Nephron progenitor cell (in vitro differentiated cells): ENCODE measurements at regions not wholly inside any gene's neighbourhood (a gene's known extent, or its start where the extent isn't known, plus 50 kb on each side); places are given as distances from the start of the nearest gene placed in this dataset.

Source experiments
- DNase-seq: peaks from one replicate; pipeline ENCODE4 v3.0.0; 2021
- H3K27ac Mint-ChIP-seq: 2 replicates; pipeline ENCODE4 v1.8.0; 2021; ENCODE audit warnings: mild to moderate bottlenecking, moderate library complexity, mixed read lengths
- H3K27me3 Mint-ChIP-seq: 2 replicates; pipeline ENCODE4 v1.8.0; 2021; ENCODE audit warnings: mild to moderate bottlenecking, low read depth, mixed read lengths; ENCODE audit not compliant: poor library complexity
- H3K36me3 Mint-ChIP-seq: 2 replicates; pipeline ENCODE4 v1.8.0; 2021; ENCODE audit warnings: low read depth, mixed read lengths
- H3K4me1 Mint-ChIP-seq: 2 replicates; pipeline ENCODE4 v1.8.0; 2021; ENCODE audit warnings: mixed read lengths
- H3K4me3 Mint-ChIP-seq: 2 replicates; pipeline ENCODE4 v1.8.0; 2021; ENCODE audit warnings: mild to moderate bottlenecking, moderate library complexity, mixed read lengths
- H3K9me3 Mint-ChIP-seq: 2 replicates; pipeline ENCODE4 v1.8.0; 2021; ENCODE audit warnings: mild to moderate bottlenecking, moderate library complexity, mixed read lengths
- TF ChIP-seq, protein P1 (sequence below): fragments of 200-600 bp; sonication (generic); IDR thresholded peaks from 2 replicates; pipeline ENCODE4 v1.5.0; 2021; ENCODE audit warnings: antibody characterized with exemption

DNA sequence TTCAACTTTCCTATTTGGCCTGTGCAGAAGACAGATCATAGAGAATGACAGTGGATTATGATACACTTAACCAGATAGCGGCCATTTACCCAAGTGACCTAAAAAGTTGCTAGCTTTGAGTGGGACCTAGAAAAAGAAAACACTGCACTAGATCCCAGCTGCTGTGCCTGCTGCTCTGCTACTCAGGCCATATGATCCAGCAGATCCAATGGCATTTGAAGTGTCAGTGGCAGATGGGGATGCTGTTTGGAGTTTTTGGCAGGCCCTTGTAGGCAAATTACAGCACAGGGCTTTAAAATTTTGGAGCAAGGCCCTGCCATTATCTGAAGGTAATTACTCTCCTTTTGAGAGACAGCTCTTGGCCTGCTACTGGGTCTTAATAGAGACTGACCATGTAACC is 74.0 kb upstream of the KCNE2 start:
- H3K4me1 Mint-ChIP-seq = no peaks in the 10 kb centered on the region
- H3K4me3 Mint-ChIP-seq = no peak overlapping the region
- no peak overlapping the region for H3K27ac Mint-ChIP-seq
- no peak for DNase-seq
- TF ChIP-seq, protein P1, sequence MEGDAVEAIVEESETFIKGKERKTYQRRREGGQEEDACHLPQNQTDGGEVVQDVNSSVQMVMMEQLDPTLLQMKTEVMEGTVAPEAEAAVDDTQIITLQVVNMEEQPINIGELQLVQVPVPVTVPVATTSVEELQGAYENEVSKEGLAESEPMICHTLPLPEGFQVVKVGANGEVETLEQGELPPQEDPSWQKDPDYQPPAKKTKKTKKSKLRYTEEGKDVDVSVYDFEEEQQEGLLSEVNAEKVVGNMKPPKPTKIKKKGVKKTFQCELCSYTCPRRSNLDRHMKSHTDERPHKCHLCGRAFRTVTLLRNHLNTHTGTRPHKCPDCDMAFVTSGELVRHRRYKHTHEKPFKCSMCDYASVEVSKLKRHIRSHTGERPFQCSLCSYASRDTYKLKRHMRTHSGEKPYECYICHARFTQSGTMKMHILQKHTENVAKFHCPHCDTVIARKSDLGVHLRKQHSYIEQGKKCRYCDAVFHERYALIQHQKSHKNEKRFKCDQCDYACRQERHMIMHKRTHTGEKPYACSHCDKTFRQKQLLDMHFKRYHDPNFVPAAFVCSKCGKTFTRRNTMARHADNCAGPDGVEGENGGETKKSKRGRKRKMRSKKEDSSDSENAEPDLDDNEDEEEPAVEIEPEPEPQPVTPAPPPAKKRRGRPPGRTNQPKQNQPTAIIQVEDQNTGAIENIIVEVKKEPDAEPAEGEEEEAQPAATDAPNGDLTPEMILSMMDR = no peak
- H3K9me3 Mint-ChIP-seq = peaks cover 48% of the 10 kb centered on the region
- peaks cover 4% of the 10 kb centered on the region for H3K27me3 Mint-ChIP-seq
- H3K36me3 Mint-ChIP-seq = peaks cover 40% of the 10 kb centered on the region

DNA sequence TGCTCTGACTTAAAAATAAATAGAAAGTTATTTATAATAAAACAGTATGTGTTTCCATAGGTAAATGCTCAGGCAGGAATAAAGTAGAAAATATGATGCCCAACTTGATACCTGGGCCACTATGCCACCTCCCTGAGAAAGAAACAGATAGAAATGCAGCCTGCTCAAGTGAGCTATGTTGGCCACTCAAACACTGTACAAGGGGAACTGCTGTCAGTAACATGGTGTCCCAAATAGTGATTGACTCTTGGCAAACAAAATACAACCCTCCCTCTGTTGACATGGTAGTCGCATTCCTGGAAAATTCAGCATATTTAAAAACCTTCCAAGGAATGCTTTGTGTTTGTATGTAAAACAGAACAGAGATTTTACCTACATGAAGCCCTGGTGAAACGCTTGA is 66.9 kb upstream of the KCNE2 start:
- TF ChIP-seq, protein P1 = no peak
- H3K9me3 Mint-ChIP-seq = no peaks in the 10 kb centered on the region
- H3K27ac Mint-ChIP-seq = no peak overlapping the region
- no peaks in the 10 kb centered on the region for H3K27me3 Mint-ChIP-seq
- DNase-seq = no peak
- no peak overlapping the region for H3K4me3 Mint-ChIP-seq
- peaks cover 12% of the 10 kb centered on the region for H3K36me3 Mint-ChIP-seq
- peaks cover 6% of the 10 kb centered on the region for H3K4me1 Mint-ChIP-seq

- Mint-ChIP-seq H3K27me3 (no peaks in the 10 kb centered on the region), H3K4me3 (no peak overlapping the region)
These were observed 65.2 kb upstream of the KCNE2 start for GRCh38 chr21:34298534-34299167.

GRCh38 chr21:34299168-34299539 is 64.7 kb upstream of the KCNE2 start:
- no peaks in the 10 kb centered on the region for H3K27me3 Mint-ChIP-seq

More at GRCh38 chr21:34298534-34299167, 65.2 kb upstream of the KCNE2 start:
- H3K27ac Mint-ChIP-seq = peak overlapping the region; percentile 36
- peaks cover 6% of the 10 kb centered on the region for H3K4me1 Mint-ChIP-seq
- H3K36me3 Mint-ChIP-seq = peaks cover 12% of the 10 kb centered on the region
- no peaks in the 10 kb centered on the region for H3K9me3 Mint-ChIP-seq
- TF ChIP-seq, protein P1 = no peak
- no peak for DNase-seq

GRCh38 chr21:34302521-34302920 is 61.3 kb upstream of the KCNE2 start:
- TF ChIP-seq, protein P1 = no peak
- Mint-ChIP-seq H3K27ac (no peak overlapping the region), H3K27me3 (no peaks in the 10 kb centered on the region), H3K4me1 (peaks cover 6% of the 10 kb centered on the region), H3K36me3 (peaks cover 12% of the 10 kb centered on the region), H3K9me3 (no peaks in the 10 kb centered on the region), H3K4me3 (no peak overlapping the region)
- DNase-seq = no peak

More at GRCh38 chr21:34299168-34299539, 64.7 kb upstream of the KCNE2 start:
- no peaks in the 10 kb centered on the region for H3K9me3 Mint-ChIP-seq
- H3K4me3 Mint-ChIP-seq = no peak overlapping the region
- peaks cover 12% of the 10 kb centered on the region for H3K36me3 Mint-ChIP-seq
- peaks cover 6% of the 10 kb centered on the region for H3K4me1 Mint-ChIP-seq
- no peak for DNase-seq
- peak overlapping the region; percentile 36 for H3K27ac Mint-ChIP-seq
- TF ChIP-seq, protein P1 = no peak
